Mucosa of descending colon (tissue), 3 donors: ENCODE measurements at regions not wholly inside any gene's neighbourhood (a gene's known extent, or its start where the extent isn't known, plus 50 kb on each side); places are given as distances from the start of the nearest gene placed in this dataset.

Experiments
- ATAC-seq: fragments of 200-7000 bp; cut with Tn5 transposase; one replicate; pipeline ENCODE4 v1.9.1; 2020; ENCODE audit warnings: mild to moderate bottlenecking, moderate library complexity
- DNase-seq, 3 donors: peaks; one replicate each; pipeline ENCODE4 v3.0.0-alpha.2; 2020
- H3K36me3 ChIP-seq: fragments of 200-600 bp; one replicate; pipeline ENCODE4 v1.8.0; 2021; ENCODE audit warnings: low read depth, mild to moderate bottlenecking
- H3K4me1 ChIP-seq: fragments of 200-600 bp; one replicate; pipeline ENCODE4 v1.8.0; 2021; ENCODE audit warnings: low read depth, mild to moderate bottlenecking
- H3K4me3 ChIP-seq: fragments of 200-600 bp; one replicate; pipeline ENCODE4 v1.8.0; 2021; ENCODE audit warnings: mild to moderate bottlenecking
- H3K9me3 ChIP-seq: fragments of 200-600 bp; one replicate; pipeline ENCODE4 v1.8.0; 2021; ENCODE audit warnings: mild to moderate bottlenecking
- CTCF ChIP-seq: fragments of 200-600 bp; IDR thresholded peaks from one replicate; pipeline ENCODE4 v1.8.0; 2022; ENCODE audit warnings: antibody characterized with exemption, mild to moderate bottlenecking
- intact Hi-C, 2 donors: fragments of 100-400 bp; cut with DNase I in 1 of 2; cut with micrococcal nuclease in 1 of 2; formaldehyde crosslinking; loops; one replicate each; pipeline versions ENCODE4 v1.11.0 to v1.11.1; 2022; cut with DNase I, micrococcal nuclease
- donor health status: DM: no; HTN: no; CAD: no; lungs with moderate emphysema.
- donor health status: DM: no; HTN: no; CAD: no.
- donor health status: DM: no; HTN: yes; CAD: no.

- no peak for ATAC-seq
- intact Hi-C loops: no loop called here
Observed at GRCh38 chr5:54833590-54833989, 151.8 kb downstream of the ESM1 start.

GRCh38 chr5:54832858-54833257 lies 152.5 kb downstream of the ESM1 start:
- Histone ChIP-seq H3K4me1 (no peaks in the 10 kb centered on the region), H3K36me3 (no peaks in the 10 kb centered on the region), H3K4me3 (no peak overlapping the region), H3K9me3 (no peaks in the 10 kb centered on the region)
- intact Hi-C loops: no loop called here
- peak; percentile 62 for ATAC-seq
- TF ChIP-seq CTCF: no peak
- DNase-seq: peak in 1 of 3 donors; percentile 51

More at GRCh38 chr5:54833590-54833989, 151.8 kb downstream of the ESM1 start:
- Histone ChIP-seq H3K36me3 (no peaks in the 10 kb centered on the region), H3K9me3 (no peaks in the 10 kb centered on the region), H3K4me3 (no peak overlapping the region), H3K4me1 (no peaks in the 10 kb centered on the region)
- no peak for TF ChIP-seq CTCF
- no peak for DNase-seq

GRCh38 chr5:54832045-54832444 lies 153.3 kb downstream of the ESM1 start:
- H3K4me3 ChIP-seq: no peak overlapping the region
- TF ChIP-seq CTCF: no peak
- intact Hi-C loops: no loop called here
- H3K4me1 ChIP-seq: no peaks in the 10 kb centered on the region
- no peak for ATAC-seq
- no peaks in the 10 kb centered on the region for H3K36me3 ChIP-seq
- DNase-seq: no peak
- no peaks in the 10 kb centered on the region for H3K9me3 ChIP-seq

- DNase-seq: no peak
- ATAC-seq: no peak
- TF ChIP-seq CTCF: no peak
- intact Hi-C loops: no loop called here
- Histone ChIP-seq H3K4me1 (no peaks in the 10 kb centered on the region), H3K9me3 (no peaks in the 10 kb centered on the region), H3K36me3 (no peaks in the 10 kb centered on the region), H3K4me3 (no peak overlapping the region)
Observed at GRCh38 chr5:54831233-54831632, 154.2 kb downstream of the ESM1 start.

- H3K9me3 ChIP-seq: no peaks in the 10 kb centered on the region
- intact Hi-C loops: no loop called here
Observed at GRCh38 chr5:54829676-54830535, 155.5 kb downstream of the ESM1 start.

More at GRCh38 chr5:54829676-54830535, 155.5 kb downstream of the ESM1 start:
- ATAC-seq: no peak
- Histone ChIP-seq H3K4me3 (no peak overlapping the region), H3K36me3 (no peaks in the 10 kb centered on the region), H3K4me1 (no peaks in the 10 kb centered on the region)
- no peak for DNase-seq
- no peak for TF ChIP-seq CTCF
